ENCODE measurements at regions not wholly inside any gene's neighbourhood (a gene's known extent, or its start where the extent isn't known, plus 50 kb on each side); places are given as distances from the start of the nearest gene placed in this dataset.

DNA sequence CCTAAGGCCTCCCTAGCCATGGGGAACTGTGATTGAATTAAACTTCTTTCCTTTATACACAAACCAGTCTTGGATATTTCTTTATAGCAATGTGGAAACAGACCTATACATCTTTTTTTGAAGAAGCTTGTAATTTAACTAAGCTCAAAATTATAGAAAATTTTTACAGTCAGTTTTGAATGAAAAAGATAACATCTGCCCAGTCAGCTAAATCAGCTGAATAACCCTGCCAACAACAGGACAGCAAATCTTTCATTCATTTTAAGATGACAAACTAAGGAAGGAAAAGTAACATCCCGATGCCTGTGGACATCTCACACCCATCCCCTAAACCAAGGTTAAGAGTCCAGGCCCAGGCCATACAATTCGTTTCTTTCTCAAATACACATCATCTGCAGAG is 541.3 kb upstream of the SLC39A10 start:
- no peak overlapping the region; the same call in 1 of the 2 replicates for H2BK15ac ChIP-seq (ENCODE audit: low read length)
- no peak overlapping the region for H3K4me3 ChIP-seq (ENCODE audit: extremely low read depth in 1 of 4, insufficient read depth in 2 of 4, low read depth in 3 of 4, low read length in 4 of 4)
- ChIA-PET CTCF (ENCODE audit: partially characterized antibody) (no interaction called here), POLR2A (ENCODE audit: partially characterized antibody) (no interaction called here)
- no peaks in the 10 kb centered on the region for H3K36me3 ChIP-seq (ENCODE audit: control insufficient read depth in 2 of 4, insufficient read depth in 4 of 4, low read length in 3 of 4)
- H3K27me3 ChIP-seq (replicated peaks in 1 of 4; ENCODE audit: control insufficient read depth in 3 of 4, extremely low read depth in 1 of 4, insufficient read depth in 3 of 4, low read length in 3 of 4), result no peaks in the 10 kb centered on the region
- no peak overlapping the region for H3K9ac ChIP-seq (replicated peaks in 1 of 4; ENCODE audit: extremely low read depth in 1 of 4, low read depth in 3 of 4, low read length in 3 of 4)
- FAIRE-seq (no peak), DNase-seq (ENCODE audit: low read depth in 1 of 2, low spot score in 2 of 2) (no peak)
- no peak overlapping the region for H4K91ac ChIP-seq (replicated peaks; ENCODE audit: insufficient read length, low read length)
- H2BK120ac ChIP-seq (replicated peaks; ENCODE audit: low read depth, low read length), result no peak overlapping the region
- H3K79me1 ChIP-seq (ENCODE audit: low read depth, low read length), result no peaks in the 10 kb centered on the region
- no peak overlapping the region for H4K8ac ChIP-seq (ENCODE audit: extremely low read depth, insufficient read depth, low read length)
- H2AFZ ChIP-seq (ENCODE audit: low read length), result no peak overlapping the region
- H3K4ac ChIP-seq (replicated peaks; ENCODE audit: insufficient read length, low read depth, low read length), result no peak overlapping the region
- no peak overlapping the region for H3K23ac ChIP-seq (ENCODE audit: insufficient read length)
- H3K4me2 ChIP-seq (ENCODE audit: insufficient read depth in 1 of 2, low read depth in 2 of 2, low read length in 2 of 2), result no peak overlapping the region
- no peaks in the 10 kb centered on the region for H3K79me2 ChIP-seq (ENCODE audit: control insufficient read depth in 1 of 2, insufficient read depth in 2 of 2, low read length in 2 of 2)
- no peak overlapping the region for H3K56ac ChIP-seq (replicated peaks; ENCODE audit: insufficient read length, low read depth, low read length)
- no peaks in the 10 kb centered on the region for H3K4me1 ChIP-seq (replicated peaks in 1 of 4; ENCODE audit: control insufficient read depth in 3 of 4, insufficient read depth in 4 of 4, low read length in 3 of 4)
- no peak overlapping the region for H3K27ac ChIP-seq (ENCODE audit: low read depth, low read length)
- H2BK20ac ChIP-seq (ENCODE audit: low read length), result no peak overlapping the region
- WGBS, 2 experiments (ENCODE audit: extremely low coverage in 1 of 2, insufficient coverage in 1 of 2, insufficient read length in 1 of 2, insufficient replicate concordance in 2 of 2, low coverage in 1 of 2, low lambda C conversion rate in 2 of 2, missing lambda C conversion rate in 1 of 2), result 92% methylated on average over 2 of the region's 2 CpGs; no CpG with 5 or more reads in 1 of the 2 experiments
- no peak overlapping the region for H2BK12ac ChIP-seq (ENCODE audit: low read depth, low read length)
- H3K23me2 ChIP-seq (ENCODE audit: low read depth, low read length), result no peaks in the 10 kb centered on the region
- no peak overlapping the region for H3K14ac ChIP-seq (ENCODE audit: insufficient read length)
- no peak overlapping the region for H4K5ac ChIP-seq (ENCODE audit: insufficient read length, low read depth, low read length)
- H3K18ac ChIP-seq (ENCODE audit: extremely low read depth, low read length), result no peak overlapping the region
- H2BK5ac ChIP-seq (ENCODE audit: low read depth, low read length), result no peak overlapping the region
- no peaks in the 10 kb centered on the region for H4K20me1 ChIP-seq (replicated peaks in 1 of 2; ENCODE audit: control insufficient read depth in 1 of 2, insufficient read depth in 2 of 2, low read length in 2 of 2)
- no peak overlapping the region for H2AK5ac ChIP-seq (ENCODE audit: low read depth, low read length)
- H3K9me3 ChIP-seq (ENCODE audit: insufficient read depth in 2 of 2, low read depth in 1 of 2, low read length in 1 of 2), result no peaks in the 10 kb centered on the region
- no peak for TF ChIP-seq KDM4A (IDR thresholded peaks at IDR 0.05; ENCODE audit: low read depth, low read length, severe bottlenecking)
- no peak for TF ChIP-seq BACH1 (IDR thresholded peaks at IDR 0.05; ENCODE audit: low read length)
- TF ChIP-seq GTF2F1 (IDR thresholded peaks at IDR 0.05; ENCODE audit: borderline replicate concordance, low read depth, low read length), result no peak
